ENCODE measurements at regions not wholly inside any gene's neighbourhood (a gene's known extent, or its start where the extent isn't known, plus 50 kb on each side); places are given as distances from the start of the nearest gene placed in this dataset.

GRCh38 chr3:61352306-61352705, 101.1 kb upstream of the FHIT start:
- no peak for TF ChIP-seq TAF1 (IDR thresholded peaks at IDR 0.05; ENCODE audit: low read depth, low read length)
- TF ChIP-seq POLR2A (IDR thresholded peaks at IDR 0.05; ENCODE audit: low read depth, low read length): no peak
- no peak for TF ChIP-seq POLR2AphosphoS5 (IDR thresholded peaks at IDR 0.05; ENCODE audit: low read depth, low read length)
- TF ChIP-seq POU2F2 (IDR thresholded peaks at IDR 0.05; ENCODE audit: low read depth, low read length): no peak
- no peak for TF ChIP-seq SPI1 (IDR thresholded peaks at IDR 0.05; ENCODE audit: low read depth, low read length)

Measured in GM12891 (cell line).